ENCODE measurements at regions not wholly inside any gene's neighbourhood (a gene's known extent, or its start where the extent isn't known, plus 50 kb on each side); places are given as distances from the start of the nearest gene placed in this dataset.

- no peaks in the 10 kb centered on the region for H3F3A ChIP-seq (replicated peaks; ENCODE audit: low read depth)
- H3K4me1 ChIP-seq (ENCODE audit: insufficient read depth) = no peaks in the 10 kb centered on the region
- no peak overlapping the region for H3K4me3 ChIP-seq
- Mint-ChIP-seq H3K27ac (no peak overlapping the region), H3K4me1 (no peaks in the 10 kb centered on the region), H3K27me3 (ENCODE audit: insufficient read depth, low read depth, poor library complexity) (peaks cover 1% of the 10 kb centered on the region), H3K4me3 (no peak overlapping the region), H3K36me3 (ENCODE audit: low read depth) (peaks cover 30% of the 10 kb centered on the region; the same call in 2 of the 3 replicates), H3K9me3 (peaks cover 30% of the 10 kb centered on the region)
- no peaks in the 10 kb centered on the region for H3K79me2 ChIP-seq (replicated peaks; ENCODE audit: insufficient read depth)
- H3K36me3 ChIP-seq (ENCODE audit: insufficient read depth) = no peaks in the 10 kb centered on the region
- no peak overlapping the region for H3K4me2 ChIP-seq
- H4K20me1 ChIP-seq (replicated peaks; ENCODE audit: insufficient read depth) = no peaks in the 10 kb centered on the region
- DNase-seq (ENCODE audit: low spot score) (no peak), ATAC-seq (no peak)
- H3K27me3 ChIP-seq (ENCODE audit: insufficient read depth) = no peaks in the 10 kb centered on the region
- 0 out of 2 replicates have a peak, but pooled peaks cover 3% of the 10 kb centered on the region for H3K9me2 ChIP-seq (ENCODE audit: insufficient read depth)
- TF ChIP-seq ZNF462 (CRISPR knock-in tag; IDR thresholded peaks at IDR 0.05) (no peak), REST (IDR thresholded peaks at IDR 0.05; ENCODE audit: unreplicated experiment) (no peak), CREB1 (CRISPR knock-in tag; IDR thresholded peaks at IDR 0.05; ENCODE audit: low read depth) (no peak), JUNB (IDR thresholded peaks at IDR 0.05; ENCODE audit: unreplicated experiment) (no peak), STAT1 (IDR thresholded peaks at IDR 0.05; ENCODE audit: unreplicated experiment) (no peak), POLR2AphosphoS5 (IDR thresholded peaks at IDR 0.05; ENCODE audit: low read depth) (no peak), ZNF114 (CRISPR knock-in tag; IDR thresholded peaks at IDR 0.05) (no peak)
- H3K27ac ChIP-seq (ENCODE audit: low read depth) = no peak overlapping the region
- no peak overlapping the region for H2AFZ ChIP-seq
Measured at GRCh38 chr13:81757348-81757970, 1416.5 kb upstream of the SPRY2 start.
